HUES6 (cell line): ENCODE measurements at regions not wholly inside any gene's neighbourhood (a gene's known extent, or its start where the extent isn't known, plus 50 kb on each side); places are given as distances from the start of the nearest gene placed in this dataset.

Source experiments
- H3K27ac ChIP-seq: 2 replicates; pipeline ENCODE4 v1.7.0; 2013; ENCODE audit warnings: low read depth, mild to moderate bottlenecking, low read length, inconsistent platforms
- H3K27me3 ChIP-seq: 2 replicates; pipeline ENCODE4 v1.6.1; 2013; ENCODE audit warnings: low read length; ENCODE audit not compliant: control insufficient read depth, insufficient read depth
- H3K36me3 ChIP-seq: 2 replicates; pipeline ENCODE4 v1.6.1; 2013; ENCODE audit warnings: low read length; ENCODE audit not compliant: control insufficient read depth, insufficient read depth
- H3K4me1 ChIP-seq: 2 replicates; pipeline ENCODE4 v1.6.1; 2013; ENCODE audit warnings: low read length; ENCODE audit not compliant: control insufficient read depth, insufficient read depth
- H3K4me3 ChIP-seq: 2 replicates; pipeline ENCODE4 v1.5.1; 2013; ENCODE audit warnings: low read depth, low read length
- H3K9ac ChIP-seq: one replicate; pipeline ENCODE4 v1.6.1; 2013; ENCODE audit warnings: mild to moderate bottlenecking, low read length
- H3K9me3 ChIP-seq: 2 replicates; pipeline ENCODE4 v1.6.1; 2013; ENCODE audit warnings: low read depth, low read length; ENCODE audit not compliant: control insufficient read depth, insufficient read depth

- no peak overlapping the region for H3K4me3 ChIP-seq
- no peaks in the 10 kb centered on the region for H3K36me3 ChIP-seq
- no peaks in the 10 kb centered on the region for H3K9me3 ChIP-seq
- H3K9ac ChIP-seq, result no peak overlapping the region
- H3K27me3 ChIP-seq, result no peaks in the 10 kb centered on the region
- no peaks in the 10 kb centered on the region for H3K4me1 ChIP-seq
- no peak overlapping the region for H3K27ac ChIP-seq
These were observed 189.0 kb upstream of the EGFLAM start for GRCh38 chr5:38069360-38069759.

GRCh38 chr5:38060354-38060753, 198.0 kb upstream of the EGFLAM start:
- Histone ChIP-seq H3K27me3 (no peaks in the 10 kb centered on the region), H3K27ac (no peak overlapping the region), H3K4me1 (no peaks in the 10 kb centered on the region), H3K9ac (no peak overlapping the region), H3K4me3 (no peak overlapping the region), H3K9me3 (no peaks in the 10 kb centered on the region), H3K36me3 (no peaks in the 10 kb centered on the region)

GRCh38 chr5:38059876-38060275, 198.5 kb upstream of the EGFLAM start:
- H3K27me3 ChIP-seq, result no peaks in the 10 kb centered on the region
- H3K27ac ChIP-seq, result no peak overlapping the region
- H3K9me3 ChIP-seq, result no peaks in the 10 kb centered on the region
- no peaks in the 10 kb centered on the region for H3K36me3 ChIP-seq
- H3K4me1 ChIP-seq, result no peaks in the 10 kb centered on the region
- H3K4me3 ChIP-seq, result no peak overlapping the region
- H3K9ac ChIP-seq, result no peak overlapping the region

- Histone ChIP-seq H3K9me3 (no peaks in the 10 kb centered on the region), H3K27ac (no peak overlapping the region), H3K4me1 (no peaks in the 10 kb centered on the region), H3K27me3 (no peaks in the 10 kb centered on the region), H3K36me3 (no peaks in the 10 kb centered on the region), H3K4me3 (no peak overlapping the region), H3K9ac (no peak overlapping the region)
These were observed 206.4 kb upstream of the EGFLAM start for GRCh38 chr5:38051711-38052511.

- Histone ChIP-seq H3K27me3 (no peaks in the 10 kb centered on the region), H3K36me3 (no peaks in the 10 kb centered on the region), H3K4me1 (no peaks in the 10 kb centered on the region), H3K27ac (no peak overlapping the region), H3K9me3 (no peaks in the 10 kb centered on the region), H3K9ac (no peak overlapping the region), H3K4me3 (no peak overlapping the region)
These were observed 208.6 kb upstream of the GDNF start for GRCh38 chr5:38048400-38048799.

GRCh38 chr5:38046103-38046502, 206.3 kb upstream of the GDNF start:
- H3K4me1 ChIP-seq, result no peaks in the 10 kb centered on the region
- H3K27me3 ChIP-seq, result no peaks in the 10 kb centered on the region
- no peaks in the 10 kb centered on the region for H3K9me3 ChIP-seq
- H3K27ac ChIP-seq, result no peak overlapping the region
- no peaks in the 10 kb centered on the region for H3K36me3 ChIP-seq
- no peak overlapping the region for H3K4me3 ChIP-seq
- no peak overlapping the region for H3K9ac ChIP-seq

- Histone ChIP-seq H3K27me3 (no peaks in the 10 kb centered on the region), H3K4me3 (no peak overlapping the region), H3K36me3 (no peaks in the 10 kb centered on the region), H3K4me1 (no peaks in the 10 kb centered on the region), H3K27ac (no peak overlapping the region), H3K9me3 (no peaks in the 10 kb centered on the region), H3K9ac (no peak overlapping the region)
These were observed 205.6 kb upstream of the GDNF start for GRCh38 chr5:38045446-38045845.

- Histone ChIP-seq H3K36me3 (no peaks in the 10 kb centered on the region), H3K9me3 (no peaks in the 10 kb centered on the region), H3K9ac (no peak overlapping the region), H3K4me1 (no peaks in the 10 kb centered on the region), H3K4me3 (no peak overlapping the region), H3K27ac (no peak overlapping the region), H3K27me3 (no peaks in the 10 kb centered on the region)
These were observed 200.0 kb upstream of the GDNF start for GRCh38 chr5:38039826-38040225.

GRCh38 chr5:38039091-38039490, 199.2 kb upstream of the GDNF start:
- H3K4me1 ChIP-seq, result no peaks in the 10 kb centered on the region
- no peaks in the 10 kb centered on the region for H3K9me3 ChIP-seq
- H3K27me3 ChIP-seq, result no peaks in the 10 kb centered on the region
- H3K27ac ChIP-seq, result no peak overlapping the region
- no peaks in the 10 kb centered on the region for H3K36me3 ChIP-seq
- no peak overlapping the region for H3K9ac ChIP-seq
- H3K4me3 ChIP-seq, result no peak overlapping the region

GRCh38 chr5:38036765-38037164, 196.9 kb upstream of the GDNF start:
- Histone ChIP-seq H3K9me3 (no peaks in the 10 kb centered on the region), H3K27ac (no peak overlapping the region)

GRCh38 chr5:38032149-38032548, 192.3 kb upstream of the GDNF start:
- Histone ChIP-seq H3K9ac (no peak overlapping the region), H3K4me1 (no peaks in the 10 kb centered on the region), H3K27me3 (no peaks in the 10 kb centered on the region), H3K27ac (no peak overlapping the region), H3K9me3 (peaks cover 9% of the 10 kb centered on the region), H3K4me3 (no peak overlapping the region), H3K36me3 (no peaks in the 10 kb centered on the region)

More at GRCh38 chr5:38036765-38037164, 196.9 kb upstream of the GDNF start:
- H3K36me3 ChIP-seq, result no peaks in the 10 kb centered on the region
- no peaks in the 10 kb centered on the region for H3K27me3 ChIP-seq
- H3K9ac ChIP-seq, result no peak overlapping the region
- H3K4me1 ChIP-seq, result no peaks in the 10 kb centered on the region
- H3K4me3 ChIP-seq, result no peak overlapping the region
